ENCODE measurements at regions not wholly inside any gene's neighbourhood (a gene's known extent, or its start where the extent isn't known, plus 50 kb on each side); places are given as distances from the start of the nearest gene placed in this dataset.
A peak's percentile ranks its signal among the peaks of the same experiment; 100 is the strongest.
"Not testable (repeated sequence)": the region's sequence is repeated elsewhere in the genome, so short reads cannot be mapped to it uniquely, and the experiment has no call there.

DNA sequence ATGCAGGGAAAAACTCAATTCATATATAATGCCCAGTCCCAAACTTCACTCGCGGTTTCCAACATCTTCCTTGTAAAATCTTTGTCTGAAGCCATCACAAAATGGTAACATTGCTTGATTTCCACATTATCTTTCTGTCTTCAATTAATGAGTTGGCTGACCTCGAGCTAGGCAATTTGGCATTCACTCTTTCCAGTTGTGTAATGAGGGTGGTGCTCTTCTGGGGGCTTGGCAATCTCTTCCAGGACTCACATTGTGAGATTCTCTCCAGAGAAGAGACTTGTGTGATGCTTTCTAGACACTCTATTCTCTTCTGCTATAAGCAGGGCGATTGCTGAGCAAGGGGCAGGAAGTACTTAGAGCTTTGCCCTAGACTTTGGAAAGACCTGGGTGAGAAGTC lies 179.5 kb downstream of the JCAD start:
- no peak for DNase-seq

- no peak for DNase-seq
Measured at GRCh38 chr10:29878492-29878891, 180.9 kb downstream of the JCAD start.

GRCh38 chr10:29877793-29878491 lies 181.4 kb downstream of the JCAD start:
- no peak for DNase-seq

GRCh38 chr10:29876008-29876555 lies 183.3 kb downstream of the JCAD start:
- no peak for DNase-seq

GRCh38 chr10:29874606-29875269 lies 184.6 kb downstream of the JCAD start:
- DNase-seq, result no peak

DNA sequence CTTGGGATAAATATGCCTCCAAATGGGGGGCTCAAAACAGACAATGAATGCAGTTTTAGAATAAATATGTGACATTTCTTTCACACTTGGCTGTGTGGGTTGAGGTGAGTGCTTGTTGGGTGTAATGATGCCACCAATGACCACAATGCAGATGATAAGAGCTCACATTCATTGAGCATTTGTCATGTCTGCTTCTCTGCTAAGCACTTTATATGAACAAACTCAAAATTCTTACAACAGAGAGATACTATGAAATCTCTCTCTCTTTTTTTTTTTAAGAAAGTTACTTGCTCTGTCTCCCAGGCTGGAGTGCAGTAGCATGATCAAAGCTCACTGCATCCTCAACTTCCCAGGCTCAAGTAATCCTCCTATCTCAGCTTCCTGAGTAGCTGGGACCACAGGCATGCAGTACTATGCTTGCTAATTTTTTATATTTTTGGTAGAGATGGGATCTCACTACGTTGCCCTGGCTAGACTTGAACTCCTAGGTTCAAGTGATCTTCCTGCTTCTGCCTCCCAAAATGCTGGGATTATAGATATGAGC lies 185.4 kb downstream of the JCAD start:
- DNase-seq, result no peak

DNA sequence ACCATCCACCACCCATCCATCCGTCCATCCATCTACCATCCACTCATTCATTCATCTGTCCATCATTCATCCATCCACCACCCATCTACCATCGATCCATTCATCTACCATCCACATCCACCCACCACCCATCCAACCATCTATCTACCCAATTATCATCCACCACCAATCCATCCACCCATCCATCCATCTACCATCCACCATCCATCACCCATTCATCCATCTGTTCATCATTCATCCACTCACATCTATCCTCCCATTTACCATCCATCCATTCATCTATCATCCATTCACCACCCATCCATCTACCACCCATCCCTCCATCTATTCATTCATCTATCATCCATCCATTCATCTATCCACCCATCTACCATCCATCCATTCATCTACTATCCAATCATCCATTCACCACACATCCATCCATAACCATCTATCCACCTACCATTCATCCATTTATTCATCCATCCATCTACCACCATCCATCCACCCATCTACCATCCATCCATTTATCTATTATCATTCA lies 188.8 kb downstream of the JCAD start:
- no peak for DNase-seq

DNA sequence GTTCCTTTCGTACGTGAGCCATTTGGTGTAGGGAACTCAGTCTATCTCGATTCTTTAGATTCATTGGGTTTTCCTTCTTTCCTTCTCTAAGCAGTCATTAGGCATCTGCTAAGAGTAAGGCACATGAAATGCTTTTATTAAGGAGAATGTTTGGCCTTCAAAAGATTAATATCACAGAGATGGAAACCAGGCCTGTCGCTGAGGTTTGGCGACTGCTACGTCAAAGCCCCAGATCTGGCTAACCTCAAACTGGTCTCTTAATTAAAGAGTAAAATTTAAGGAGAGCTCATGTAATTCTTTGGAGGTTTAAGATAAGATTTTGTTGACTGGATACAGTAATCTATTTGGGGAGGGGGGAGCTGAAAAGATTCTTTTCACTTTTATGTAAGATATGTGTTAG lies 189.8 kb downstream of the JCAD start:
- DNase-seq, result no peak

DNA sequence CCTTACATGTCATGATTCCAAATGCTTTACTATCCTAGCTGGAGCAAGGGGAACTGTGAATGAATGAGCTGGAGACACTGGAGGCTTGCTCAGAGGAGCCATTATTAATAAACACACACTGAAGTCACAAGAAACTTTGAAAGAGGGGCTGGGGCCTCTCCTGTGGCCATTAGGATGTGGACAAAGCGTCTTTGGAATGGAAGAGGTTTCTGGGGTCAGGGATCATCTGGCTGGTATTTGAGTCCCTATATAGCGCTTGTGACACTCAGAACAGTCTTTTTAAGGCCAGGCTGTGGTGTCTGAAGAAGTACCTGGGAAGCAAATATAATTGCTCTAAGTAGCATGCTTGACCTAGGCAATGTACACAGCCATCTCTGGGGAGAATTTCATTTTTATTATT lies 193.0 kb downstream of the JCAD start:
- DNase-seq, result no peak

GRCh38 chr10:29865700-29866355 lies 193.6 kb downstream of the JCAD start:
- no peak for DNase-seq

DNA sequence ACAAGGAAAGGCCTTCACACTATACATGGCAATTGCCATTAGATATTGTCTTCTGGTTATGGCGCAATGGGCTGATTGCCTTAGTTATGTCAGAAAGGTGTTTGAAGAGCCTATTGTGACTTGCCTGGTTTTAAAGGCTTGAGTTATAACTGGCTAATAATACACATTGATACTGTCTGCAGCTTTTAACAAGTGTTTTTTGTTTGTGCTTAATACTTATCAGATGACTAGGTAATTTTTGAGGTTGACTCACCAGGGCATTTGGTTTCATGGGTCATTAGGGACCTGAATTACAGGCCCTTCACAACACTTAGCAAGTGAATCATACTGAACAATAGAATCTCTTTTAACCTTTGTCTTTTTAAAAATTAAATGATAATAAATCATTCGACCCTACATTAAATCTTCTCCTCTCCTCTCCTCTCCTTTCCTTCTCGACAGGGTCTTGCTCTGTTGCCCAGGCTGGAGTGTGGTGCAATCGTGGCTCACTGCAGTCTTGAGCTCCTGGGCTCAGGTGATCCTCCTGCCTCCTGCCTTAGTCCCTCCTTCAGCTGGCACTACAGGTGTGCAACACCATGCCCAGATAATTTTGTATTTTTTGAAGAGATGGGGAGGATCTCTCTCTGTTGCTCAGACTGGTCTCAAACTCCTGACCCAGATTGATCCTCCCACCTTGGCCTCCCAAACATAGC lies 196.3 kb downstream of the JCAD start:
- no peak for DNase-seq

GRCh38 chr10:29861811-29862505 lies 197.4 kb downstream of the JCAD start:
- no peak for DNase-seq

- not testable (repeated sequence) for DNase-seq
Measured at GRCh38 chr10:29861231-29861630, 198.2 kb downstream of the JCAD start.

GRCh38 chr10:29860166-29860565 lies 199.2 kb downstream of the JCAD start:
- DNase-seq, result no peak

- no peak for DNase-seq
Measured at GRCh38 chr10:29859521-29860130, 199.8 kb downstream of the JCAD start.

DNA sequence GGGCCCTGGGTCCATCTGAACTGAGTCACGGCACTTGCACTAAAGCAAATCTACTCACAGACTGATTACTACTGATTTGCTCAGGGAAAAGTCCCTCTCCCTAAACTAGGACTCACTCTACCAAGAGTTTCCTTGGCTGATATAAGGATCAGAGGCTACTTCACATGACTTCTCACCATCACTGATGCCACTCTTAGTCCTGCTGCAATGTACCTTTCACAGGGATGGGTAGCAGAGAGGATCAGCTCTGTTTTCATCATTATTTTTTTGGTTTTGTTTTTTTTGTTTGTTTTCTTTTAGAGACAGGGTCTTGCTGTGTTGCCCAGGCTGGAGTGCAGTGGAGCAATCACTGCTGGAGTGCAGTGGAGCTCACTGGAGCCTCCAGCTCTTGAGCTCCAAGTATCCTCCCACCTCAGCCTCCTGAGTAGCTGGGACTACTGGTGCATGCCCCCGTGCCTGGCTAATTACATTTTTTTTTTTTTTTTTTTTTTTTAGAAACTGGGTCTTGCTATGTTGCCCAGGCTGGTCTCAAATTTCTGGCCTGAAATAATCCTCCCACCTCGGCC lies 200.6 kb downstream of the JCAD start:
- no peak for DNase-seq

GRCh38 chr10:29857843-29858701 lies 201.3 kb downstream of the JCAD start:
- peak in 1 of 2 experiments; percentile 29 for DNase-seq

DNA sequence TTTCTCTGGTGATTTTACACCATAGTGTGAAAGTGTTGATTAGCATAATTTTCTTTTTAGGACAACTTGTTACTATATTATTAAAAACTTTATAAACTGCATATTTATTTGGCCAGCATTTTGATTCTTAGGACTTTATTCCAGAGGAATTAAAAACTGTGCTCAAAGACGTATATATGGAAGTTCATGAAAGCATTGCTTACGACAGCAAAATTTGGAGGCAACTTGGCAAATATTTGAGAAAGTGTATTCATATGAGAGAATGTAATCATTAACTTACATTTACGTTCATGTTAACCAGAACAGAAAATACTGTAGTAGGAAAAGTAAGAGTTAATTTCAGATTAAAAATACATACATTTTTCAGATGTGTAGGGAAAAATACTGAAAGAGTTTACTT lies 203.1 kb downstream of the JCAD start:
- no peak for DNase-seq

DNA sequence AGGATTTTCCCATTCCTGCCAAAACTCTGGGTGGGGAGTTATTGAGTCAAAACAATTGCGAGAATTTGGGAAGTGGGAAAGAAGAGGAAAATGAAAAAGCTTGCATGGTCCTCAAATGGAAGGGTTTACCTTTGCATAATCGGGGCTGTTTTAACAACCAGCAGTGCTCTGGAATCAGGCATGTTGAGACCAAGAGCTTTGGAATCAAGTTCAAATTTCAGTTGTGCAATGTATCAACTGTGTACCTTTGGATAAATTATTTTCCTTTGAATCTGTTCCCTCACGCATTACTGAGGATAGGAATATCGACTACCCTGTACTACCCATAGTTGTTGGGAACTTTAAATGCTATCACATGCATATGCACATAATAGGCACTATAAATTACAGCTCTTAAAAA lies 205.5 kb downstream of the JCAD start:
- no peak for DNase-seq

- DNase-seq, result no peak
Measured at GRCh38 chr10:29851241-29851640, 208.1 kb downstream of the JCAD start.
